ENCODE measurements at regions not wholly inside any gene's neighbourhood (a gene's known extent, or its start where the extent isn't known, plus 50 kb on each side); places are given as distances from the start of the nearest gene placed in this dataset.

- TF ChIP-seq CTCF (IDR thresholded peaks at IDR 0.05; ENCODE audit: low read depth, low read length, missing control alignments), result no peak
- DNase-seq (ENCODE audit: low read depth), result no peak
- no peak overlapping the region for H3K4me3 ChIP-seq (ENCODE audit: low read depth, low read length)
Observed at GRCh38 chr3:25362118-25362517, 65.9 kb upstream of the RARB start.

DNA sequence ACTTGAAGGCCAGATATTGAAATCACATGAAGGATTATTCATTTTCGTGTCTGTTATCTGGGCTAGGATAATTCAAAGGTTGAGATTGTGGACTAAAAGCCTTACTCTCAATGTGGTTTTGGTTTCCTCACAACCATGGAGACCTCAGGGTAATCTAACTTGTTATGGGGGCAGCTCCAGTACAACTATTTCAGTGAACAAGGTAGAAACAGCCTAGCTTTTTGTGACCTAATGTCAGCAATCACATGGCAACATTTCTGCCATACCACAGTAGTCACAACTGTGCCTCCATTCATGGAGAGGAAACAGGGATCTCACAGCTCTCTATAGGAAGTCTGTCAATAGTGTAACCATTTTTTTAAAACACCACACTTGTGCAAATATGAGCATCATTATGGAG is 62.4 kb upstream of the RARB start:
- no peak for DNase-seq (ENCODE audit: low read depth)

DNA sequence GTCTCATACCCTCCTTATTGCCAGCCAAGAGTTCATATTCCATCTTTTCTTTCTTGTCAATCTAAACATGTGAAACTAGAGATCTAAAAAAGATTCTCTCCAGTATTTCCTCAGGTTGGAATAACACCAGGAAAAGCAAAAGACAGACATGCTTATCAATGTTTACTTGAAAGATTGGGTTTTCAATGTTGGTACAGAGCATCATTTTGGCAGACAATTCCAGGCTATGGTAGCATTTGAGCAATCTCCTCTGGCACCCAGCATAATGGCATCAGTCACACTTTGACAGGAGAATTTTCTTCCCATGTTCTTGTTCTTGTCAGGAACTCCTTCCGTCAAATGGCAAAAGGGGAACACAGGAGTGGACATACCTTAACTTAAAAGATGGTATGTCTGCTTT is 61.0 kb upstream of the RARB start:
- no peak overlapping the region for H3K4me3 ChIP-seq (ENCODE audit: low read depth, low read length)
- no peak for TF ChIP-seq CTCF (IDR thresholded peaks at IDR 0.05; ENCODE audit: low read depth, low read length, missing control alignments)
- no peak for DNase-seq (ENCODE audit: low read depth)

More for the DNA sequence above, 62.4 kb upstream of the RARB start:
- TF ChIP-seq CTCF (IDR thresholded peaks at IDR 0.05; ENCODE audit: low read depth, low read length, missing control alignments), result no peak
- no peak overlapping the region for H3K4me3 ChIP-seq (ENCODE audit: low read depth, low read length)

GRCh38 chr3:25372167-25372566 is 55.9 kb upstream of the RARB start:
- no peak overlapping the region for H3K4me3 ChIP-seq (ENCODE audit: low read depth, low read length)
- no peak for DNase-seq (ENCODE audit: low read depth)
- TF ChIP-seq CTCF (IDR thresholded peaks at IDR 0.05; ENCODE audit: low read depth, low read length, missing control alignments), result no peak

- TF ChIP-seq CTCF (IDR thresholded peaks at IDR 0.05; ENCODE audit: low read depth, low read length, missing control alignments), result no peak
Observed at GRCh38 chr3:25376340-25376739, 51.7 kb upstream of the RARB start.

DNA sequence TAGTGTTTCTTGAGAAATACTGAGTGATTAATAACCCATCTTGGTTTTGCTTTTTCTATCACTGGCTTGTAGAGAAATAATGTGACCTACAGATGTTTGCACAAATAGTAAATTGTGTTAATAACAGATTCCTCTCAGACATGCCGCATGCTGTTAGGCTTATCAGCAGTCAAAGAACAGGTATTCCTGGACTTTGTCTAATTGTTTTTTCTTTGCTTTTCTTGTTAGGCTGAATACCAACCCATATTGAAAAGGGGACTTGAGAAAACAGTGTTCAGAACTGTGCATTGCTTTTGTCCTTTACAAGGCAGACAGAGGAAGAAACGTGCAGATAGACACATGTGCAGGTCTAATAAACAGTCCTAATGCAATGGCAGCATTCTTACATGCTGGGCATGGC is 51.0 kb upstream of the RARB start:
- no peak for TF ChIP-seq CTCF (IDR thresholded peaks at IDR 0.05; ENCODE audit: low read depth, low read length, missing control alignments)
- DNase-seq (ENCODE audit: low read depth), result no peak
- H3K4me3 ChIP-seq (ENCODE audit: low read depth, low read length), result no peak overlapping the region

More at GRCh38 chr3:25376340-25376739, 51.7 kb upstream of the RARB start:
- DNase-seq (ENCODE audit: low read depth), result no peak
- no peak overlapping the region for H3K4me3 ChIP-seq (ENCODE audit: low read depth, low read length)

All from GM12864 (cell line).